A673 (cell line): ENCODE measurements at regions not wholly inside any gene's neighbourhood (a gene's known extent, or its start where the extent isn't known, plus 50 kb on each side); places are given as distances from the start of the nearest gene placed in this dataset.

Source experiments
- BruUV-seq: library from RNA; stranded (reverse); fragments of 400-500 nt; replicated peaks from 2 replicates; lab custom pipeline; 2021; lab: Mats Ljungman, UMichigan
- CTCF ChIA-PET: fragments of 300-600 bp; sonication (Branson Sonifier 250); formaldehyde crosslinking; loops from one replicate; lab custom pipeline; 2022; ENCODE audit warnings: antibody characterized with exemption; lab: Charles Lee
- POLR2A ChIA-PET: fragments of 300-600 bp; sonication (Branson Sonifier 250); formaldehyde crosslinking; loops from one replicate; lab custom pipeline; 2022; ENCODE audit warnings: antibody characterized with exemption; ENCODE audit not compliant: low non-redundant PET; lab: Charles Lee
- DNase-seq: peaks from one replicate; pipeline ENCODE4 v3.0.0-alpha.2; 2015; ENCODE audit warnings: low spot score
- H3K27ac ChIP-seq: fragments of 200-600 bp; sonication (generic); 2 replicates; pipeline ENCODE4 v1.5.1; 2016; ENCODE audit warnings: mixed run types, low read depth, mild to moderate bottlenecking, mixed read lengths, antibody characterized with exemption, low read length; ENCODE audit not compliant: poor library complexity, severe bottlenecking
- H3K27me3 ChIP-seq: fragments of 200-600 bp; sonication (generic); replicated peaks from 2 replicates; pipeline ENCODE4 v1.6.1; 2017; ENCODE audit warnings: mixed run types, low read depth, mild to moderate bottlenecking, mixed read lengths, antibody characterized with exemption, low read length; ENCODE audit not compliant: insufficient read depth, poor library complexity
- H3K36me3 ChIP-seq: fragments of 200-600 bp; sonication (generic); 2 replicates; pipeline ENCODE4 v1.6.1; 2016; ENCODE audit warnings: mixed run types, mild to moderate bottlenecking, mixed read lengths, antibody characterized with exemption, low read length; ENCODE audit not compliant: insufficient read depth, poor library complexity, severe bottlenecking
- H3K4me1 ChIP-seq: fragments of 200-600 bp; sonication (generic); 2 replicates; pipeline ENCODE4 v1.6.1; 2017; ENCODE audit warnings: mixed run types, mild to moderate bottlenecking, mixed read lengths, antibody characterized with exemption, low read length; ENCODE audit not compliant: insufficient read depth, poor library complexity, severe bottlenecking
- H3K4me3 ChIP-seq: fragments of 200-600 bp; sonication (generic); 2 replicates; pipeline ENCODE4 v1.5.1; 2016; ENCODE audit warnings: low read depth, mixed run types, mild to moderate bottlenecking, mixed read lengths, low read length; ENCODE audit not compliant: poor library complexity, severe bottlenecking
- H3K9me3 ChIP-seq: fragments of 200-600 bp; sonication (generic); 2 replicates; pipeline ENCODE4 v1.6.1; 2016; ENCODE audit warnings: mixed run types, low read depth, mild to moderate bottlenecking, mixed read lengths, antibody characterized with exemption, low read length; ENCODE audit not compliant: poor library complexity, severe bottlenecking
- EZH2 ChIP-seq: fragments of 200-600 bp; sonication (generic); IDR thresholded peaks from 2 replicates; pipeline ENCODE4 v1.6.1; 2017; ENCODE audit warnings: borderline replicate concordance, low read depth, mild to moderate bottlenecking, mixed read lengths, antibody characterized with exemption, low read length; ENCODE audit not compliant: poor library complexity, severe bottlenecking
- intact Hi-C: fragments of 100-400 bp; cut with micrococcal nuclease; formaldehyde crosslinking; loops from one replicate; pipeline ENCODE4 v1.10.0; 2022; ENCODE audit not compliant: unreplicated experiment
- TF ChIP-seq, protein P1 (sequence below): fragments of 300-800, 200-600 bp; sonication (generic); conservative IDR thresholded peaks from 2 replicates; pipeline ENCODE4 v1.5.1; 2017; ENCODE audit warnings: low read depth, mild to moderate bottlenecking, antibody characterized with exemption, low read length, moderate library complexity, mixed read lengths

DNA sequence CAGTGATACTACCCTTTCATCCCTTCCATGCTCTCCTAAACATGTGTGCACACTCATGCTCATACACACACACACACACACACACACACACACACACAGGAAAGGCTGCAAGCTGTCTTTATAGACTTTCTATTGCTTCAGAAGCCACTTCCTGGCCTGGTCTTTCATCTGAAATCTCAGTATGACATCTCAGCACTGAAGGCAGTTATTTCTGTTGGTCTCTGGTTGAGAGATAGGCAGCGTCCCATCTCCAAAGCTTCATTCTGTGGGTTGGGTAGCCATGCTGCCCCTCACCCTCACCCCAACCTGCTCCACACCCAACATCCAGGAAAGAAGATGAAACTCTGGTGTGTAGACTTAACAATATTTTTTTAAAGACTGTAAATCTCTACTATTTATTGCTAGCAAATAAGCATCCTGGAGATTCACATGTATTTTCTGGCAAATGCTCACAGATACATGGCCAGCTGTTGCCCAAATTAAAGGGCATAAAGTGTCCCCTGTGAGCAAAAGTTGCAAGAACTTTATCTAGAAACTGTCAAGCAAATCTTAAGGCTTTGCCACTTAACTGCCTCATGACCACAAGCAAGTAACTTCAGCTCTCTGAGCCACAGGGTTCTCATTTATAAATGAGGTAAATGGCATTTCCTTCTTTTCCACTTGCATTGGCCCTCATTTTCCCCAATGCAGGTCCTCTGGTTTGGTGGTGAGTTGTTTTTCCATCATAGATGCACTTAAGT is 189.8 kb upstream of the AFF2 start:
- no peaks in the 10 kb centered on the region for H3K4me1 ChIP-seq
- H3K27me3 ChIP-seq, result no peaks in the 10 kb centered on the region
- H3K27ac ChIP-seq, result no peak overlapping the region
- H3K36me3 ChIP-seq, result no peaks in the 10 kb centered on the region
- peaks cover 11% of the 10 kb centered on the region for H3K9me3 ChIP-seq
- CTCF ChIA-PET, result no interaction called here
- intact Hi-C loops, result no loop called here
- TF ChIP-seq EZH2, result no peak
- TF ChIP-seq, protein P1, sequence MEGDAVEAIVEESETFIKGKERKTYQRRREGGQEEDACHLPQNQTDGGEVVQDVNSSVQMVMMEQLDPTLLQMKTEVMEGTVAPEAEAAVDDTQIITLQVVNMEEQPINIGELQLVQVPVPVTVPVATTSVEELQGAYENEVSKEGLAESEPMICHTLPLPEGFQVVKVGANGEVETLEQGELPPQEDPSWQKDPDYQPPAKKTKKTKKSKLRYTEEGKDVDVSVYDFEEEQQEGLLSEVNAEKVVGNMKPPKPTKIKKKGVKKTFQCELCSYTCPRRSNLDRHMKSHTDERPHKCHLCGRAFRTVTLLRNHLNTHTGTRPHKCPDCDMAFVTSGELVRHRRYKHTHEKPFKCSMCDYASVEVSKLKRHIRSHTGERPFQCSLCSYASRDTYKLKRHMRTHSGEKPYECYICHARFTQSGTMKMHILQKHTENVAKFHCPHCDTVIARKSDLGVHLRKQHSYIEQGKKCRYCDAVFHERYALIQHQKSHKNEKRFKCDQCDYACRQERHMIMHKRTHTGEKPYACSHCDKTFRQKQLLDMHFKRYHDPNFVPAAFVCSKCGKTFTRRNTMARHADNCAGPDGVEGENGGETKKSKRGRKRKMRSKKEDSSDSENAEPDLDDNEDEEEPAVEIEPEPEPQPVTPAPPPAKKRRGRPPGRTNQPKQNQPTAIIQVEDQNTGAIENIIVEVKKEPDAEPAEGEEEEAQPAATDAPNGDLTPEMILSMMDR, result no peak
- POLR2A ChIA-PET, result no interaction called here
- BruUV-seq, result no TSS peak
- H3K4me3 ChIP-seq, result no peak overlapping the region
- DNase-seq, result no peak

DNA sequence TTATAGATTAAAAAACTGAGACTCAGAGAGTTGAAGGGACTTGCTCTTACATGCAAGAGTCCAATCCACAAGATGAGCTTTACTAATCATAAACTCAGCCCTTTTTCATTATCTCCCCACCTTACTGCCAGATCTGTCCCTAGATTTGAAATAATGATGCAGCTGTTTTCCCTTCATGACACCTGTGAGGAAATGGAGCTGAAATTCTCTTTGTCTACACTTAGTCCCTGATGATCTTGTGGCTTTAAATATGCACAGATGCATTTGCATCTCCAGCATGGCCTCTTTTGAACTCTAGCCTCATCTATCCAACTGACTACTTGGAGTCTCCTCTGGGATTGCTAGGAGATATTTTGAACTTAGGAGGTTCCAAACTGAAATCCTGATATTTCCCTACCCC is 188.9 kb upstream of the AFF2 start:
- ChIA-PET CTCF (no interaction called here), POLR2A (no interaction called here)
- Histone ChIP-seq H3K9me3 (peaks cover 9% of the 10 kb centered on the region), H3K27ac (no peak overlapping the region), H3K4me3 (no peak overlapping the region), H3K36me3 (no peaks in the 10 kb centered on the region), H3K27me3 (no peaks in the 10 kb centered on the region), H3K4me1 (no peaks in the 10 kb centered on the region)
- no TSS peak for BruUV-seq
- no peak for TF ChIP-seq EZH2
- TF ChIP-seq, protein P1, result no peak
- DNase-seq, result no peak
- intact Hi-C loops, result no loop called here

DNA sequence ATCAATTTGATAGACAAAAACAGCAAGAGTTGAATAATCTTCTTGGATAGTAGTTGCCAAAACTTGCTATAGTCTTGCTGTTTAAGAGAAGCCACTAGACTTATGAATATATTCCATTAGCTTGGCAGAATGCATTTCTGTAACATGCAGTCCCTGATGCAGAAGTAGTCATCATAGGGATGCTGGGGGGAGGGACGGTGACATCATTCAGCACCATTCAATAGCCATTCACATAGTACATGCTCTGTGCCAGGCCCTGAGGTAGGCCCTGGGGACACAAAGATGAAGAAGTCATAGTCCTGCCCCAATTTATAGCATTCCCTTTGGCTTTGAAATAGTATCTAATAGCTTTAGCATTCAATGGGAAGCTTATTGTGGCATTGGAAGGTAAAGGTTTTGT is 185.5 kb upstream of the AFF2 start:
- Histone ChIP-seq H3K9me3 (peaks cover 10% of the 10 kb centered on the region), H3K36me3 (no peaks in the 10 kb centered on the region), H3K4me3 (no peak overlapping the region), H3K27me3 (no peaks in the 10 kb centered on the region), H3K4me1 (no peaks in the 10 kb centered on the region), H3K27ac (no peak overlapping the region)
- CTCF ChIA-PET, result no interaction called here
- intact Hi-C loops, result no loop called here
- POLR2A ChIA-PET, result no interaction called here
- TF ChIP-seq, protein P1, result no peak
- no peak for TF ChIP-seq EZH2
- no TSS peak for BruUV-seq
- DNase-seq, result no peak
